HL-60 (cell line): ENCODE measurements at regions not wholly inside any gene's neighbourhood (a gene's known extent, or its start where the extent isn't known, plus 50 kb on each side); places are given as distances from the start of the nearest gene placed in this dataset.

Source experiments
- DNase-seq, 2 experiments: peaks; one replicate each; pipeline ENCODE4 v3.0.0-alpha.2; 2010 to 2020; ENCODE audit warnings: low read depth in 1 of 2, low spot score in 1 of 2
- H3K27ac ChIP-seq: fragments of 250-450 bp; sonication (Bioruptor Pico); replicated peaks from 2 replicates; pipeline ENCODE4 v1.5.1; 2020; ENCODE audit warnings: mild to moderate bottlenecking, moderate library complexity
- H3K27me3 ChIP-seq: fragments of 250-450 bp; sonication (Bioruptor Pico); 2 replicates; pipeline ENCODE4 v1.5.1; 2021; ENCODE audit warnings: mild to moderate bottlenecking, moderate library complexity; ENCODE audit not compliant: insufficient read depth, poor library complexity, severe bottlenecking
- H3K4me3 ChIP-seq: replicated peaks from 2 replicates; pipeline ENCODE4 v1.5.1; 2011; ENCODE audit warnings: mild to moderate bottlenecking, control low read depth, low read length; ENCODE audit not compliant: insufficient read depth
- GABPA ChIP-seq: IDR thresholded peaks from 2 replicates; pipeline ENCODE4 v1.6.1; 2012; ENCODE audit warnings: low read depth
- POLR2AphosphoS5 ChIP-seq: IDR thresholded peaks from 2 replicates; pipeline ENCODE4 v1.6.1; 2012; ENCODE audit warnings: low read depth
- SPI1 ChIP-seq: IDR thresholded peaks from 2 replicates; pipeline ENCODE4 v1.6.1; 2012; ENCODE audit warnings: low read depth, mild to moderate bottlenecking, borderline replicate concordance
- TF ChIP-seq, protein P1 (sequence below): IDR thresholded peaks from 2 replicates; pipeline ENCODE4 v1.6.1; 2012; ENCODE audit warnings: low read depth; ENCODE audit not compliant: insufficient replicate concordance
- TF ChIP-seq, protein P2 (sequence below): IDR thresholded peaks from one replicate; pipeline ENCODE4 v1.5.1; 2011; ENCODE audit warnings: low read length, control low read depth, inconsistent platforms; ENCODE audit not compliant: insufficient read depth

DNA sequence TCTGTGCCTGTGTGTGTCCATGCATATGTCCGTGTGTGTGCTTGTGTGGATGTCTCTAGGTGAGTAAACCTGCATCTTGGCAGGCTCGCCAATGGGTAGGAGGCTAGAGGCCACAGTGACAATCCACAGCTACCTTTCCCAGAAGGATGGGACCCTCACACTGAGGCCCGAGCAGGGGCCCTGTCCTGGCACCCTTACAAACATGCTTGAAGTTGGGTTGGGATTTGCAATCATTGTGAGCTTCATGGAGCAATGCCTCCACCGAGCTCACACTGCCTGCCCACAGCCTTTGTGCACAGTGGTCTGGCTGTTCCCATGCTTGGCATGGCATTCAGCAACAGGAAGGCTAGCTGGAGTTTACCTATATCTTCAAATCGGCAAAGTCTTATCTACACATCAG, 311.1 kb upstream of the IRX1 start:
- no peaks in the 10 kb centered on the region for H3K27me3 ChIP-seq
- no peak overlapping the region for H3K4me3 ChIP-seq
- no peak overlapping the region for H3K27ac ChIP-seq
- no peak for DNase-seq
- no peak for TF ChIP-seq POLR2AphosphoS5
- TF ChIP-seq, protein P1, sequence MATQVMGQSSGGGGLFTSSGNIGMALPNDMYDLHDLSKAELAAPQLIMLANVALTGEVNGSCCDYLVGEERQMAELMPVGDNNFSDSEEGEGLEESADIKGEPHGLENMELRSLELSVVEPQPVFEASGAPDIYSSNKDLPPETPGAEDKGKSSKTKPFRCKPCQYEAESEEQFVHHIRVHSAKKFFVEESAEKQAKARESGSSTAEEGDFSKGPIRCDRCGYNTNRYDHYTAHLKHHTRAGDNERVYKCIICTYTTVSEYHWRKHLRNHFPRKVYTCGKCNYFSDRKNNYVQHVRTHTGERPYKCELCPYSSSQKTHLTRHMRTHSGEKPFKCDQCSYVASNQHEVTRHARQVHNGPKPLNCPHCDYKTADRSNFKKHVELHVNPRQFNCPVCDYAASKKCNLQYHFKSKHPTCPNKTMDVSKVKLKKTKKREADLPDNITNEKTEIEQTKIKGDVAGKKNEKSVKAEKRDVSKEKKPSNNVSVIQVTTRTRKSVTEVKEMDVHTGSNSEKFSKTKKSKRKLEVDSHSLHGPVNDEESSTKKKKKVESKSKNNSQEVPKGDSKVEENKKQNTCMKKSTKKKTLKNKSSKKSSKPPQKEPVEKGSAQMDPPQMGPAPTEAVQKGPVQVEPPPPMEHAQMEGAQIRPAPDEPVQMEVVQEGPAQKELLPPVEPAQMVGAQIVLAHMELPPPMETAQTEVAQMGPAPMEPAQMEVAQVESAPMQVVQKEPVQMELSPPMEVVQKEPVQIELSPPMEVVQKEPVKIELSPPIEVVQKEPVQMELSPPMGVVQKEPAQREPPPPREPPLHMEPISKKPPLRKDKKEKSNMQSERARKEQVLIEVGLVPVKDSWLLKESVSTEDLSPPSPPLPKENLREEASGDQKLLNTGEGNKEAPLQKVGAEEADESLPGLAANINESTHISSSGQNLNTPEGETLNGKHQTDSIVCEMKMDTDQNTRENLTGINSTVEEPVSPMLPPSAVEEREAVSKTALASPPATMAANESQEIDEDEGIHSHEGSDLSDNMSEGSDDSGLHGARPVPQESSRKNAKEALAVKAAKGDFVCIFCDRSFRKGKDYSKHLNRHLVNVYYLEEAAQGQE = no peak
- no peak for TF ChIP-seq SPI1
- TF ChIP-seq, protein P2, sequence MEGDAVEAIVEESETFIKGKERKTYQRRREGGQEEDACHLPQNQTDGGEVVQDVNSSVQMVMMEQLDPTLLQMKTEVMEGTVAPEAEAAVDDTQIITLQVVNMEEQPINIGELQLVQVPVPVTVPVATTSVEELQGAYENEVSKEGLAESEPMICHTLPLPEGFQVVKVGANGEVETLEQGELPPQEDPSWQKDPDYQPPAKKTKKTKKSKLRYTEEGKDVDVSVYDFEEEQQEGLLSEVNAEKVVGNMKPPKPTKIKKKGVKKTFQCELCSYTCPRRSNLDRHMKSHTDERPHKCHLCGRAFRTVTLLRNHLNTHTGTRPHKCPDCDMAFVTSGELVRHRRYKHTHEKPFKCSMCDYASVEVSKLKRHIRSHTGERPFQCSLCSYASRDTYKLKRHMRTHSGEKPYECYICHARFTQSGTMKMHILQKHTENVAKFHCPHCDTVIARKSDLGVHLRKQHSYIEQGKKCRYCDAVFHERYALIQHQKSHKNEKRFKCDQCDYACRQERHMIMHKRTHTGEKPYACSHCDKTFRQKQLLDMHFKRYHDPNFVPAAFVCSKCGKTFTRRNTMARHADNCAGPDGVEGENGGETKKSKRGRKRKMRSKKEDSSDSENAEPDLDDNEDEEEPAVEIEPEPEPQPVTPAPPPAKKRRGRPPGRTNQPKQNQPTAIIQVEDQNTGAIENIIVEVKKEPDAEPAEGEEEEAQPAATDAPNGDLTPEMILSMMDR = no peak
- no peak for TF ChIP-seq GABPA

DNA sequence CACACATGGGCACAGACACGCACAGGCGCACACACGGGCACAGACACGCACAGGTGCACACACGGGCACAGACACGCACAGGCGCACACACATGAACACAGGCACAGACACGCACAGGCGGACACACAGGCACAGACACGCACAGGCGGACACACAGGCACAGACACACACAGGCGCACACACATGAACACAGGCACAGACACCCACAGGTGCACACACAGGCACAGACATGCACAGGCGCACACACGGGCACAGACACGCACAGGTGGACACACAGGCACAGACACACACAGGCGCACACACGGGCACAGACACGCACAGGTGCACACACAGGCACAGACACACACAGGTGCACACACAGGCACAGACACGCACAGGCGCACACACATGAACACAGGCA, 312.8 kb upstream of the IRX1 start:
- H3K4me3 ChIP-seq = no peak overlapping the region
- DNase-seq = no peak
- TF ChIP-seq POLR2AphosphoS5 = no peak
- no peak for TF ChIP-seq GABPA
- TF ChIP-seq, protein P2 = no peak
- TF ChIP-seq, protein P1 = no peak
- no peak for TF ChIP-seq SPI1
- no peak overlapping the region for H3K27ac ChIP-seq
- no peaks in the 10 kb centered on the region for H3K27me3 ChIP-seq

DNA sequence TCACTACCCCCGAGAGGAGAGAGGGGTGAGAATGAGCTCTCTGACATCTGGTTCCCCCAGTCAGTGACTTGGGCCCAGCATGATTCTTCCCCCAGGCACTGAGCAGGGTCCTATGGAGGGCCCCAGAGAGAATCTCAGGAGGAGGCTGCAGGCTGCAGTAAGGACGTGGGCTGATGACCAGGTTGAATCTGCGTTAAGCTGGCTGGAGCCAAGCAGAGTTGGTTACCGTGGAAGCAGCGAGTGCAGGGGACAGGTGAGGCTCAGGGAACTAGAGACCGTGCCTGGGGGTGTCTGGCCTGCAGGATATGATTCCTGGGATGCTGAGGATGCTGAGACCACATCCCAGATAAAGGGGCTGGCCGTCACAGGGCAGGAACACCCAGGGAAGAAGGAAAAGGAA, 314.3 kb upstream of the IRX1 start:
- Histone ChIP-seq H3K27me3 (no peaks in the 10 kb centered on the region), H3K27ac (no peak overlapping the region), H3K4me3 (no peak overlapping the region)
- TF ChIP-seq, protein P2 = no peak
- TF ChIP-seq SPI1 = no peak
- TF ChIP-seq GABPA = no peak
- TF ChIP-seq, protein P1 = no peak
- TF ChIP-seq POLR2AphosphoS5 = no peak
- no peak for DNase-seq
